ENCODE measurements at regions not wholly inside any gene's neighbourhood (a gene's known extent, or its start where the extent isn't known, plus 50 kb on each side); places are given as distances from the start of the nearest gene placed in this dataset.
"Not testable (repeated sequence)": the region's sequence is repeated elsewhere in the genome, so short reads cannot be mapped to it uniquely, and the experiment has no call there.

DNA sequence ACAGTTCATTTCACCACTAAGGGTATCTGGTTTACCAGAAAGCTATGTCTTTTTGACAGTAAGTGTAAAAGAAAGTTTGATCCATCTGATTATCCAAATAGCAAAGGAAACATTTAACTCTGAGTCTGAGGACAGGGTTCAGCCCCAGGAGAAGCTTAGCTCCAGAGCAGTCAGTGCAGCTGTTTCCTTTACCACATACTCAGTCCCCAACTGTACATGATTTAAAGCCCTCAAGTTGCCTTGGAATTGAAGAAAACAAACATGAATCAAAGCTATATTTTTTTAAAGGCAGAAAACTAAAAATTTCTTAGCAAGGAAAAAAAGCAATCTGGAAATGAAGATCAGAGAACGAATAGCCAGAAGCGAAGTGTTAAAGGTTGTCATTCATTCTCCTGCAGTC lies 746.0 kb downstream of the METTL4 start:
- H3K9me3 ChIP-seq, result no peaks in the 10 kb centered on the region
- no peak for ATAC-seq
- WGBS (ENCODE audit: insufficient coverage, low coverage, low lambda C conversion rate, missing lambda C conversion rate), result 63% methylated on average over 2 of the region's 2 CpGs
- no peak for DNase-seq
- intact Hi-C loops (cut with DNase I), result no loop called here
- H3K4me3 ChIP-seq, result no peak overlapping the region
- H3K36me3 ChIP-seq, result no peaks in the 10 kb centered on the region
- H3K4me1 ChIP-seq, result no peaks in the 10 kb centered on the region
- H3K27ac ChIP-seq, result no peak overlapping the region
- TF ChIP-seq POLR2A (IDR thresholded peaks at IDR 0.05), result no peak
- TF ChIP-seq, protein P1, sequence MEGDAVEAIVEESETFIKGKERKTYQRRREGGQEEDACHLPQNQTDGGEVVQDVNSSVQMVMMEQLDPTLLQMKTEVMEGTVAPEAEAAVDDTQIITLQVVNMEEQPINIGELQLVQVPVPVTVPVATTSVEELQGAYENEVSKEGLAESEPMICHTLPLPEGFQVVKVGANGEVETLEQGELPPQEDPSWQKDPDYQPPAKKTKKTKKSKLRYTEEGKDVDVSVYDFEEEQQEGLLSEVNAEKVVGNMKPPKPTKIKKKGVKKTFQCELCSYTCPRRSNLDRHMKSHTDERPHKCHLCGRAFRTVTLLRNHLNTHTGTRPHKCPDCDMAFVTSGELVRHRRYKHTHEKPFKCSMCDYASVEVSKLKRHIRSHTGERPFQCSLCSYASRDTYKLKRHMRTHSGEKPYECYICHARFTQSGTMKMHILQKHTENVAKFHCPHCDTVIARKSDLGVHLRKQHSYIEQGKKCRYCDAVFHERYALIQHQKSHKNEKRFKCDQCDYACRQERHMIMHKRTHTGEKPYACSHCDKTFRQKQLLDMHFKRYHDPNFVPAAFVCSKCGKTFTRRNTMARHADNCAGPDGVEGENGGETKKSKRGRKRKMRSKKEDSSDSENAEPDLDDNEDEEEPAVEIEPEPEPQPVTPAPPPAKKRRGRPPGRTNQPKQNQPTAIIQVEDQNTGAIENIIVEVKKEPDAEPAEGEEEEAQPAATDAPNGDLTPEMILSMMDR (IDR thresholded peaks at IDR 0.05), result no peak
- H3K27me3 ChIP-seq, result no peaks in the 10 kb centered on the region

DNA sequence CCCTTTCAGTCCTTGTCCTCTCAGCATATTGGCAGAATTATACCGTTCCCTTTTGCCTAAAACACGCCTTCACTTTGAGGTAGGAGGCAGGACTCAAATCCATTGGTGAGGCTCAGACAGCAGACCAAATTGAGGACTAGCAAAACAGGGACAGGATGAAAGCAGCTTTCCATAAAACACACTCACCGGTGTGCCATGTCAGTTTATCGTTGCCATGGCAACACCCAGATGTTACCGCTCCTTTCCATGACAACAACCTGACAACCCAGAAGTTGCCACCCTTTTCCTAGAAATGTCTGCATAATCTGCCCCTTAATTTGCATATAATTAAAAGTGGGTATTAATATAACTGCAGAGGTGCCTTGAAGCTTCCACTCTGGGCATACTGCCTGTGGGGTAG lies 730.4 kb downstream of the METTL4 start:
- no peaks in the 10 kb centered on the region for H3K36me3 ChIP-seq
- H3K27me3 ChIP-seq, result no peaks in the 10 kb centered on the region
- ATAC-seq (no peak), DNase-seq (no peak)
- H3K27ac ChIP-seq, result no peak overlapping the region
- intact Hi-C loops (cut with DNase I), result no loop called here
- 64% methylated on average over 5 of the region's 5 CpGs for WGBS (ENCODE audit: insufficient coverage, low coverage, low lambda C conversion rate, missing lambda C conversion rate)
- H3K4me1 ChIP-seq, result no peaks in the 10 kb centered on the region
- no peak for TF ChIP-seq POLR2A (IDR thresholded peaks at IDR 0.05)
- TF ChIP-seq, protein P1 (IDR thresholded peaks at IDR 0.05), result no peak
- no peaks in the 10 kb centered on the region for H3K9me3 ChIP-seq
- H3K4me3 ChIP-seq, result no peak overlapping the region

DNA sequence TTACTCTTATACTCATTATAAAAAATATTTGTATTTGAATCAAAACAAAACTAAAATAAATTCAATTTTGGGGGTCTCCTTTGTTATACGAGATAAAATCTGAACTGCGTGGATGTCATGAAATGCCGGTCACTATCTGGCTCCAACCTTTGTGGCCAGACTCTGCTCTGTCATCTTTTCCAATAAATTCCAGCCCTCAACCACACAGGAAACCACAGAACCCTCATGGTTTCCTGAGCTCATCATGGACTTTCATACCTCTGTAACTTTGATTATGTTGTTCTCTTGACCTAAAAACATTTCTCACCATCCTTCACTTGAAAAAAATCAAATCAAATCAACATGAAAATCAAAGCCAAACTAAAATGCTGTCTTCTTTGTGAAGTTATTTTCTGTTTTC lies 724.7 kb downstream of the METTL4 start:
- Histone ChIP-seq H3K27ac (no peak overlapping the region), H3K4me3 (no peak overlapping the region), H3K36me3 (no peaks in the 10 kb centered on the region), H3K9me3 (no peaks in the 10 kb centered on the region), H3K4me1 (no peaks in the 10 kb centered on the region), H3K27me3 (no peaks in the 10 kb centered on the region)
- DNase-seq (no peak), ATAC-seq (no peak)
- 56% methylated on average over 3 of the region's 3 CpGs for WGBS (ENCODE audit: insufficient coverage, low coverage, low lambda C conversion rate, missing lambda C conversion rate)
- intact Hi-C loops (cut with DNase I), result no loop called here
- TF ChIP-seq POLR2A (IDR thresholded peaks at IDR 0.05), result no peak
- TF ChIP-seq, protein P1 (IDR thresholded peaks at IDR 0.05), result no peak

DNA sequence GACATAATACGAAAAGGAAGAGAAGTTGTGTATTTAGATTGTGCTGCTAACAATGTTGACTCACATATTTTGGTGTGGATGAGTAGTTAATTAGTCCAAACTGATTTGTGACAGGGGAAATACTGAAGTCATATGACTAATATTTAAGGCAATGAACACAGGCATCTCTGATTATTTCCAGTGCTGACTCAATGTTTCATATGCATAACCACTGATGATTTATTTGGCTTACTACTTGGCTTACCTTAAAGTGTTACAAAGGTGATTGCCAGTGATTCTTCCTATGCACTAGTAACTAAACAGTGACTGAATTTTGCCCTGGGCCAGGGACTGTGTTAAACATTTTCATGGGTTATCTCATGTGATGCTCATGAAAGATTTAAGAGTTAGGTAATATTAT lies 722.6 kb downstream of the METTL4 start:
- no peaks in the 10 kb centered on the region for H3K4me1 ChIP-seq
- intact Hi-C loops (cut with DNase I), result no loop called here
- H3K36me3 ChIP-seq, result no peaks in the 10 kb centered on the region
- no peak for DNase-seq
- H3K9me3 ChIP-seq, result no peaks in the 10 kb centered on the region
- ATAC-seq, result no peak
- 70% methylated on average over 1 of the region's 1 CpG for WGBS (ENCODE audit: insufficient coverage, low coverage, low lambda C conversion rate, missing lambda C conversion rate)
- H3K27ac ChIP-seq, result no peak overlapping the region
- no peak overlapping the region for H3K4me3 ChIP-seq
- no peaks in the 10 kb centered on the region for H3K27me3 ChIP-seq
- TF ChIP-seq, protein P1 (IDR thresholded peaks at IDR 0.05), result no peak
- TF ChIP-seq POLR2A (IDR thresholded peaks at IDR 0.05), result no peak

DNA sequence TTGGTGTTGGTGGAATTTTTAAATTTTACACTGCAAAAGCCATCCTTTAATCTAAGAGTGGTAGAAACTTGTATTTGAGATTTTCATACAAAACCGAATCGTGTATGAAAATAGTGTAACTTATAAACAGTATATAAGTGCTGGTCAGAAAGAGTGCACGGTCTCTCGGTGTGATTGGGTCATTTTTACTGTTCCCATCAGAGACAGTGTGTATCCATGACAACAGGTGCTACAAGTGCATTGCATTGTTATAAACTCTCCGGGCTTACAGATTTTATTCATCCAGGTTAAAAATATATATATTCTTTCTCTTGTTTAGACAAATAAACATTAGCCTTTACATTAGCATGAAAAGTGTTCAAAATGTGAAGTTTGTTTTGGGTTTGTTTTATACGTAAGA lies 721.9 kb downstream of the METTL4 start:
- intact Hi-C loops (cut with DNase I), result no loop called here
- DNase-seq, result no peak

DNA sequence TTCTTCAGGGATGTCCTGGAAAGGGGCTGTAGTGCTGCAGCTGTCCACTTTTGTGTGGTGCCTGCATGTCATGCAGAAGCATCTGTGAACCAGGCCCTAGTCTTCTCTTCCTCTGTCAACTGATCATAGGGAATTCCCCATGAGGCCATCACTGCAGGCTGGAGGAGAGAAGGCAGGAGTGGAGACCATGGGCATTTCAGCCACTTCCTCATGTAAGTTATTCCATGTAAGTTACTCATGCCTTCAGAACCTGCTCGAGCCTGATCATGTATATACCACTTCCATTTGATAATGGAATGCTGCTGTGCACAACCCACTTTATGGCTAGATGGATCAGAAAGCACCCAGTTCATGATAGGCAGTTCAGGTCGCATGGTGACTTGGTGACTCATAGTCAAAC lies 714.0 kb downstream of the METTL4 start:
- ATAC-seq, H3K9me3 ChIP-seq: not testable (repeated sequence)
- 52% methylated on average over 2 of the region's 2 CpGs for WGBS (ENCODE audit: insufficient coverage, low coverage, low lambda C conversion rate, missing lambda C conversion rate)

More for the DNA sequence above, 721.9 kb downstream of the METTL4 start:
- TF ChIP-seq, protein P1 (IDR thresholded peaks at IDR 0.05), result no peak
- TF ChIP-seq POLR2A (IDR thresholded peaks at IDR 0.05), result no peak
- no peak for ATAC-seq
- Histone ChIP-seq H3K36me3 (no peaks in the 10 kb centered on the region), H3K27ac (no peak overlapping the region), H3K4me1 (no peaks in the 10 kb centered on the region), H3K27me3 (no peaks in the 10 kb centered on the region), H3K9me3 (no peaks in the 10 kb centered on the region), H3K4me3 (no peak overlapping the region)
- WGBS (ENCODE audit: insufficient coverage, low coverage, low lambda C conversion rate, missing lambda C conversion rate), result 76% methylated on average over 6 of the region's 6 CpGs

More for the DNA sequence above, 714.0 kb downstream of the METTL4 start:
- H3K27ac ChIP-seq; H3K4me3 ChIP-seq; H3K27me3 ChIP-seq; H3K36me3 ChIP-seq; DNase-seq; intact Hi-C loops (cut with DNase I); H3K4me1 ChIP-seq: not testable (repeated sequence)

Measured in right lobe of liver (tissue), 6 donors.